ENCODE measurements at regions not wholly inside any gene's neighbourhood (a gene's known extent, or its start where the extent isn't known, plus 50 kb on each side); places are given as distances from the start of the nearest gene placed in this dataset.

DNA sequence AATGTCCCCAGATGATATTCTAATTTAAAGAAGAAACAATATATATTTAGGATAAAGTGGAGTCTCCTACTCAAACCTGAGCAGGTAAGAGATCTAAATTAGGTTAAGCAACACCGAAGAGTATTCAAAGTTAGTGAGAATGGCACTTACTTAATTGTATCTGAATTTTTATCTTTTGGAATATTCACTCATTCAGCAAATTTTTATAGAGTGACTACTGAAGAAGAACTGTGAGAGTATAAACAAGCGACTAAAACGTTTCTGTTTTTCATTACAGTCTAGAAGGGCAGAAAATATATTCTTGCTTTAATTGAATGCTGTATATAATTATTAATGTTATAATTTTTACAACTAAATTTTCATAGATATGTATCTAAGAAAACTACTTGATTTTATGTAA is 567.7 kb upstream of the TBL1XR1 start:
- H2BK120ac ChIP-seq (replicated peaks; ENCODE audit: low read depth, low read length), result no peak overlapping the region
- H3K4me1 ChIP-seq (replicated peaks in 1 of 4; ENCODE audit: control insufficient read depth in 3 of 4, insufficient read depth in 4 of 4, low read length in 3 of 4), result no peaks in the 10 kb centered on the region
- no peak overlapping the region for H2BK12ac ChIP-seq (ENCODE audit: low read depth, low read length)
- H3K4me3 ChIP-seq (ENCODE audit: extremely low read depth in 1 of 4, insufficient read depth in 2 of 4, low read depth in 3 of 4, low read length in 4 of 4), result no peak overlapping the region
- H2BK15ac ChIP-seq (ENCODE audit: low read length), result no peak overlapping the region
- H3K23me2 ChIP-seq (ENCODE audit: low read depth, low read length), result no peaks in the 10 kb centered on the region; the same call in 1 of the 2 replicates
- peaks cover 0 to 3% of the 10 kb centered on the region in 2 experiments; a peak in 1 of 4 replicates for H3K9me3 ChIP-seq (ENCODE audit: insufficient read depth in 2 of 2, low read depth in 1 of 2, low read length in 1 of 2)
- no peaks in the 10 kb centered on the region for H3K36me3 ChIP-seq (ENCODE audit: control insufficient read depth in 2 of 4, insufficient read depth in 4 of 4, low read length in 3 of 4)
- POLR2A ChIA-PET (ENCODE audit: partially characterized antibody), result no interaction called here
- no peak overlapping the region for H3K56ac ChIP-seq (replicated peaks; ENCODE audit: insufficient read length, low read depth, low read length)
- H3K4ac ChIP-seq (replicated peaks; ENCODE audit: insufficient read length, low read depth, low read length), result no peak overlapping the region
- no peak for FAIRE-seq
- H2BK20ac ChIP-seq (ENCODE audit: low read length), result no peak overlapping the region
- DNase-seq (ENCODE audit: low read depth in 1 of 2, low spot score in 2 of 2), result no peak
- CTCF ChIA-PET (ENCODE audit: partially characterized antibody), result no interaction called here
- no peak overlapping the region for H3K4me2 ChIP-seq (ENCODE audit: insufficient read depth in 1 of 2, low read depth in 2 of 2, low read length in 2 of 2)
- no peak overlapping the region for H2AFZ ChIP-seq (ENCODE audit: low read length)
- H3K27ac ChIP-seq (ENCODE audit: low read depth, low read length), result no peak overlapping the region
- H4K91ac ChIP-seq (replicated peaks; ENCODE audit: insufficient read length, low read length), result no peak overlapping the region
- H3K14ac ChIP-seq (ENCODE audit: insufficient read length), result no peak overlapping the region
- no peak overlapping the region for H3K23ac ChIP-seq (ENCODE audit: insufficient read length)
- no peaks in the 10 kb centered on the region for H3K27me3 ChIP-seq (replicated peaks in 1 of 4; ENCODE audit: control insufficient read depth in 3 of 4, extremely low read depth in 1 of 4, insufficient read depth in 3 of 4, low read length in 3 of 4)
- H4K8ac ChIP-seq (ENCODE audit: extremely low read depth, insufficient read depth, low read length), result no peak overlapping the region
- no peaks in the 10 kb centered on the region for H3K79me2 ChIP-seq (ENCODE audit: control insufficient read depth in 1 of 2, insufficient read depth in 2 of 2, low read length in 2 of 2)
- H2BK5ac ChIP-seq (ENCODE audit: low read depth, low read length), result no peak overlapping the region
- WGBS, 2 experiments (ENCODE audit: extremely low coverage in 1 of 2, insufficient coverage in 1 of 2, insufficient read length in 1 of 2, insufficient replicate concordance in 2 of 2, low coverage in 1 of 2, low lambda C conversion rate in 2 of 2, missing lambda C conversion rate in 1 of 2), result 90% methylated on average over 3 of the region's 3 CpGs; no CpG with 5 or more reads in 1 of the 2 experiments
- no peak overlapping the region for H4K5ac ChIP-seq (ENCODE audit: insufficient read length, low read depth, low read length)
- H2AK5ac ChIP-seq (ENCODE audit: low read depth, low read length), result no peak overlapping the region
- no peak overlapping the region for H3K9ac ChIP-seq (replicated peaks in 1 of 4; ENCODE audit: extremely low read depth in 1 of 4, low read depth in 3 of 4, low read length in 3 of 4)
- no peaks in the 10 kb centered on the region for H3K79me1 ChIP-seq (ENCODE audit: low read depth, low read length)
- no peak overlapping the region for H3K18ac ChIP-seq (ENCODE audit: extremely low read depth, low read length)
- no peaks in the 10 kb centered on the region for H4K20me1 ChIP-seq (replicated peaks in 1 of 2; ENCODE audit: control insufficient read depth in 1 of 2, insufficient read depth in 2 of 2, low read length in 2 of 2)
- TF ChIP-seq POLR2A (IDR thresholded peaks at IDR 0.05; ENCODE audit: control extremely low read depth in 1 of 2, low read depth in 2 of 2, low read length in 2 of 2) (no peak), RBBP5 (IDR thresholded peaks at IDR 0.05; ENCODE audit: borderline replicate concordance, low read depth, low read length) (no peak), TCF12 (IDR thresholded peaks at IDR 0.05; ENCODE audit: low read depth, low read length) (no peak), GTF2F1 (IDR thresholded peaks at IDR 0.05; ENCODE audit: borderline replicate concordance, low read depth, low read length) (no peak), JUN (IDR thresholded peaks at IDR 0.05; ENCODE audit: low read depth, low read length) (no peak), SP1 (IDR thresholded peaks at IDR 0.05; ENCODE audit: low read depth, low read length) (no peak)
